HCT116 (cell line): ENCODE measurements at regions not wholly inside any gene's neighbourhood (a gene's known extent, or its start where the extent isn't known, plus 50 kb on each side); places are given as distances from the start of the nearest gene placed in this dataset.

Source experiments
- ATAC-seq: fragments of 200-7000 bp; cut with Tn5 transposase; 2 replicates; pipeline ENCODE4 v1.9.1; 2020; ENCODE audit warnings: mild to moderate bottlenecking, moderate library complexity
- BruUV-seq: library from RNA; stranded (reverse); fragments of 400-500 nt; replicated peaks from 2 replicates; lab custom pipeline; 2021; lab: Mats Ljungman, UMichigan
- CTCF ChIA-PET: fragments of 300-600 bp; sonication (Branson Sonifier 250); formaldehyde crosslinking; loops from one replicate; lab custom pipeline; 2021; ENCODE audit warnings: antibody characterized with exemption; lab: Charles Lee
- POLR2A ChIA-PET: fragments of 300-600, 350-600 bp; sonication (Branson Sonifier 250); formaldehyde crosslinking; loops from one replicate; lab custom pipeline; 2021; ENCODE audit warnings: antibody characterized with exemption; lab: Charles Lee
- RAD21 ChIA-PET, 2 experiments: fragments of 300-600 bp; sonication (Branson Sonifier 250); formaldehyde crosslinking; loops; one replicate each; lab custom pipeline; 2023; ENCODE audit warnings: low total read pairs in 2 of 2; ENCODE audit not compliant: uncharacterized antibody in 2 of 2, unreplicated experiment in 2 of 2, low non-redundant PET in 1 of 2; lab: Charles Lee
- DNase-seq: peaks from one replicate; pipeline ENCODE4 v3.0.0-alpha.2; 2010; ENCODE audit warnings: low read depth, low spot score
- H2AFZ ChIP-seq: fragments of 200-600 bp; shearing (Covaris generic), sonication (generic); 2 replicates; pipeline ENCODE4 v1.6.1; 2017; ENCODE audit warnings: low read depth, mixed run types, mixed read lengths, antibody characterized with exemption, low read length; ENCODE audit not compliant: poor library complexity, severe bottlenecking
- H3K27ac ChIP-seq: 2 replicates; pipeline ENCODE4 v1.5.1; 2012; ENCODE audit warnings: low read depth, low read length
- H3K27me3 ChIP-seq: fragments of 200-600 bp; sonication (generic); 2 replicates; pipeline ENCODE4 v1.6.1; 2016; ENCODE audit warnings: mixed run types, low read length, mixed read lengths; ENCODE audit not compliant: insufficient read depth
- H3K36me3 ChIP-seq, 2 experiments: fragments of 200-500 bp in 1 of 2; fragments of 200-600 bp in 1 of 2; sonication (Bioruptor generic) in 1 of 2; sonication (generic) in 1 of 2; 2 replicates each; pipeline versions ENCODE4 v1.5.1 to v1.6.1; 2014 to 2016; ENCODE audit warnings: low read length in 2 of 2, inconsistent platforms in 1 of 2, mixed read lengths in 1 of 2, mixed run types in 1 of 2; ENCODE audit not compliant: insufficient read depth in 2 of 2, control insufficient read depth in 1 of 2
- H3K4me1 ChIP-seq, 2 experiments: fragments of 200-600 bp in 1 of 2; sonication (generic) in 1 of 2; 2 replicates each; pipeline versions ENCODE4 v1.5.1 to v1.6.1; 2012 to 2017; ENCODE audit warnings: low read length in 2 of 2, inconsistent platforms in 1 of 2, mild to moderate bottlenecking in 1 of 2, mixed read lengths in 1 of 2, mixed run types in 1 of 2, moderate library complexity in 1 of 2; ENCODE audit not compliant: insufficient read depth in 2 of 2, control insufficient read depth in 1 of 2
- H3K4me2 ChIP-seq: fragments of 200-600 bp; sonication (generic); 2 replicates; pipeline ENCODE4 v1.6.1; 2017; ENCODE audit warnings: mixed run types, low read length, mixed read lengths
- H3K4me3 ChIP-seq, 2 experiments: fragments of 200-600 bp in 1 of 2; sonication (generic) in 1 of 2; replicated peaks in 1 of 2; 2 replicates each; pipeline ENCODE4 v1.5.1; 2011 to 2016; ENCODE audit warnings: low read length in 2 of 2, control low read depth in 1 of 2, low read depth in 1 of 2, mild to moderate bottlenecking in 1 of 2, mixed read lengths in 1 of 2, mixed run types in 1 of 2
- H3K79me2 ChIP-seq: fragments of 200-600 bp; sonication (generic); 2 replicates; pipeline ENCODE4 v1.6.1; 2017; ENCODE audit warnings: mild to moderate bottlenecking, mixed run types, low read length, moderate library complexity, mixed read lengths; ENCODE audit not compliant: insufficient read depth
- H3K9ac ChIP-seq: fragments of 200-600 bp; sonication (generic); 2 replicates; pipeline ENCODE4 v1.6.1; 2016; ENCODE audit warnings: low read length, mixed read lengths
- H3K9me2 ChIP-seq: fragments of 200-600 bp; sonication (generic), shearing (Covaris generic); 2 replicates; pipeline ENCODE4 v1.6.1; 2017; ENCODE audit warnings: mixed run types, mild to moderate bottlenecking, moderate library complexity; ENCODE audit not compliant: insufficient read depth
- H3K9me3 ChIP-seq, 2 experiments: fragments of 200-500 bp in 1 of 2; fragments of 200-600 bp in 1 of 2; sonication (Bioruptor generic) in 1 of 2; sonication (generic) in 1 of 2; 2 replicates each; pipeline ENCODE4 v1.6.1; 2014 to 2017; ENCODE audit warnings: low read length in 2 of 2, mixed read lengths in 2 of 2, inconsistent platforms in 1 of 2, low read depth in 1 of 2, mild to moderate bottlenecking in 1 of 2, mixed run types in 1 of 2, moderate library complexity in 1 of 2; ENCODE audit not compliant: control insufficient read depth in 1 of 2, insufficient read depth in 1 of 2
- H4K20me1 ChIP-seq: fragments of 200-600 bp; sonication (generic), shearing (Covaris generic); 2 replicates; pipeline ENCODE4 v1.6.1; 2017; ENCODE audit warnings: mixed run types, mild to moderate bottlenecking, moderate library complexity; ENCODE audit not compliant: insufficient read depth
- CEBPB ChIP-seq: IDR thresholded peaks from 2 replicates; pipeline ENCODE4 v1.6.1; 2012; ENCODE audit warnings: low read depth
- CTCF ChIP-seq, 3 experiments: fragments of 200-600 bp in 1 of 3; sonication (generic) in 1 of 3; IDR thresholded peaks in 2 of 3; conservative IDR thresholded peaks in 1 of 3; 2 replicates each; pipeline ENCODE4 v1.5.1; 2012 to 2017; ENCODE audit warnings: low read depth in 2 of 3, low read length in 2 of 3, antibody characterized with exemption in 1 of 3, borderline replicate concordance in 1 of 3, control low read depth in 1 of 3, mild to moderate bottlenecking in 1 of 3, mixed read lengths in 1 of 3, mixed run types in 1 of 3, moderate library complexity in 1 of 3; ENCODE audit not compliant: insufficient read depth in 1 of 3
- EGR1 ChIP-seq: IDR thresholded peaks from 2 replicates; pipeline ENCODE4 v1.6.1; 2012; ENCODE audit warnings: low read depth
- ELF1 ChIP-seq: IDR thresholded peaks from 2 replicates; pipeline ENCODE4 v1.6.1; 2012; ENCODE audit warnings: low read depth, borderline replicate concordance
- EZH2 ChIP-seq: fragments of 200-600 bp; sonication (generic); IDR thresholded peaks from 2 replicates; pipeline ENCODE4 v1.6.1; 2017; ENCODE audit warnings: antibody characterized with exemption, mixed run types
- EZH2phosphoT487 ChIP-seq: fragments of 200-600 bp; IDR thresholded peaks from 2 replicates; pipeline ENCODE4 v1.6.1; 2018; ENCODE audit warnings: antibody characterized with exemption, borderline replicate concordance
- FOSL1 ChIP-seq: IDR thresholded peaks from 2 replicates; pipeline ENCODE4 v1.6.1; 2012; ENCODE audit warnings: low read depth
- JUND ChIP-seq: IDR thresholded peaks from 2 replicates; pipeline ENCODE4 v1.6.1; 2012
- MAX ChIP-seq: IDR thresholded peaks from 2 replicates; pipeline ENCODE4 v1.6.1; 2012
- POLR2AphosphoS5 ChIP-seq: IDR thresholded peaks from 2 replicates; pipeline ENCODE4 v1.6.1; 2011; ENCODE audit warnings: mild to moderate bottlenecking, low read depth, low read length, moderate library complexity
- RAD21 ChIP-seq: IDR thresholded peaks from 2 replicates; pipeline ENCODE4 v1.6.1; 2012; ENCODE audit warnings: low read depth, mild to moderate bottlenecking
- SIN3A ChIP-seq: IDR thresholded peaks from 2 replicates; pipeline ENCODE4 v1.6.1; 2012; ENCODE audit warnings: low read depth
- SP1 ChIP-seq: IDR thresholded peaks from 2 replicates; pipeline ENCODE4 v1.6.1; 2012; ENCODE audit warnings: low read depth
- SRF ChIP-seq: IDR thresholded peaks from 2 replicates; pipeline ENCODE4 v1.6.1; 2012; ENCODE audit warnings: low read depth
- YY1 ChIP-seq: IDR thresholded peaks from 2 replicates; pipeline ENCODE4 v1.6.1; 2011; ENCODE audit warnings: low read length, low read depth, moderate library complexity, mild to moderate bottlenecking; ENCODE audit not compliant: insufficient replicate concordance; ENCODE audit errors: extremely low read depth
- intact Hi-C: fragments of 100-400 bp; cut with micrococcal nuclease; formaldehyde crosslinking; loops from 2 replicates; pipeline ENCODE4 v1.10.0; 2022
- TF ChIP-seq, protein P1 (sequence below): IDR thresholded peaks from 2 replicates; pipeline ENCODE4 v1.6.1; 2011; ENCODE audit warnings: mild to moderate bottlenecking, low read length, moderate library complexity; ENCODE audit not compliant: insufficient replicate concordance; ENCODE audit errors: extremely low read depth

- Histone ChIP-seq H3K36me3 (no peaks in the 10 kb centered on the region), H3K9me3 (no peaks in the 10 kb centered on the region), H3K4me3 (no peak overlapping the region), H3K9ac (no peak overlapping the region), H3K27me3 (0 out of 2 replicates have a peak, but pooled peaks cover 6% of the 10 kb centered on the region), H3K4me1 (no peaks in the 10 kb centered on the region), H3K4me2 (no peak overlapping the region), H4K20me1 (no peaks in the 10 kb centered on the region), H2AFZ (no peak overlapping the region), H3K9me2 (no peaks in the 10 kb centered on the region), H3K79me2 (no peaks in the 10 kb centered on the region), H3K27ac (no peak overlapping the region)
- intact Hi-C loops, result no loop called here
- DNase-seq (no peak), ATAC-seq (no peak)
- ChIA-PET CTCF (no interaction called here), RAD21 (no interaction called here), POLR2A (no interaction called here)
- BruUV-seq, result no TSS peak
- TF ChIP-seq MAX (no peak), FOSL1 (no peak), RAD21 (no peak), JUND (no peak), EZH2phosphoT487 (no peak), CTCF (IDR thresholded peaks at IDR 0.05 in 2 of 3, conservative IDR thresholded peaks at IDR 0.05 in 1 of 3; ENCODE audit: borderline replicate concordance in 1 of 3, insufficient read depth in 1 of 3, low read depth in 2 of 3, low read length in 2 of 3) (no peak), EGR1 (no peak), SRF (no peak), YY1 (no peak), SP1 (no peak), POLR2AphosphoS5 (no peak), ELF1 (no peak), EZH2 (no peak), SIN3A (no peak), CEBPB (no peak)
- TF ChIP-seq, protein P1, sequence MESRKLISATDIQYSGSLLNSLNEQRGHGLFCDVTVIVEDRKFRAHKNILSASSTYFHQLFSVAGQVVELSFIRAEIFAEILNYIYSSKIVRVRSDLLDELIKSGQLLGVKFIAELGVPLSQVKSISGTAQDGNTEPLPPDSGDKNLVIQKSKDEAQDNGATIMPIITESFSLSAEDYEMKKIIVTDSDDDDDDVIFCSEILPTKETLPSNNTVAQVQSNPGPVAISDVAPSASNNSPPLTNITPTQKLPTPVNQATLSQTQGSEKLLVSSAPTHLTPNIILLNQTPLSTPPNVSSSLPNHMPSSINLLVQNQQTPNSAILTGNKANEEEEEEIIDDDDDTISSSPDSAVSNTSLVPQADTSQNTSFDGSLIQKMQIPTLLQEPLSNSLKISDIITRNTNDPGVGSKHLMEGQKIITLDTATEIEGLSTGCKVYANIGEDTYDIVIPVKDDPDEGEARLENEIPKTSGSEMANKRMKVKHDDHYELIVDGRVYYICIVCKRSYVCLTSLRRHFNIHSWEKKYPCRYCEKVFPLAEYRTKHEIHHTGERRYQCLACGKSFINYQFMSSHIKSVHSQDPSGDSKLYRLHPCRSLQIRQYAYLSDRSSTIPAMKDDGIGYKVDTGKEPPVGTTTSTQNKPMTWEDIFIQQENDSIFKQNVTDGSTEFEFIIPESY, result no peak
Observed at GRCh38 chr2:163039266-163039665, 200.7 kb upstream of the KCNH7 start.
